Kidney epithelial cell (primary cell): ENCODE measurements at regions not wholly inside any gene's neighbourhood (a gene's known extent, or its start where the extent isn't known, plus 50 kb on each side); places are given as distances from the start of the nearest gene placed in this dataset.

Experiments used
- DNase-seq: peaks from one replicate; pipeline ENCODE4 v3.0.0-alpha.2; 2010; ENCODE audit warnings: low read depth
- H3K27me3 ChIP-seq: 2 replicates; pipeline ENCODE4 v1.6.0; 2011; ENCODE audit warnings: low read length; ENCODE audit not compliant: control insufficient read depth, insufficient read depth
- H3K36me3 ChIP-seq: 2 replicates; pipeline ENCODE4 v1.5.1; 2011; ENCODE audit warnings: low read length; ENCODE audit not compliant: control insufficient read depth, insufficient read depth
- H3K4me3 ChIP-seq: 2 replicates; pipeline ENCODE4 v1.5.1; 2011; ENCODE audit warnings: low read depth, mild to moderate bottlenecking, control low read depth, low read length
- TF ChIP-seq, protein P1 (sequence below): IDR thresholded peaks from 2 replicates; pipeline ENCODE4 v1.5.1; 2011; ENCODE audit warnings: mild to moderate bottlenecking, moderate library complexity, low read length, control low read depth, inconsistent platforms; ENCODE audit not compliant: insufficient read depth, poor library complexity, severe bottlenecking

GRCh38 chr2:145265244-145265643 is 745.3 kb upstream of the ZEB2 start:
- Histone ChIP-seq H3K27me3 (no peaks in the 10 kb centered on the region), H3K36me3 (no peaks in the 10 kb centered on the region), H3K4me3 (no peak overlapping the region)
- TF ChIP-seq, protein P1, sequence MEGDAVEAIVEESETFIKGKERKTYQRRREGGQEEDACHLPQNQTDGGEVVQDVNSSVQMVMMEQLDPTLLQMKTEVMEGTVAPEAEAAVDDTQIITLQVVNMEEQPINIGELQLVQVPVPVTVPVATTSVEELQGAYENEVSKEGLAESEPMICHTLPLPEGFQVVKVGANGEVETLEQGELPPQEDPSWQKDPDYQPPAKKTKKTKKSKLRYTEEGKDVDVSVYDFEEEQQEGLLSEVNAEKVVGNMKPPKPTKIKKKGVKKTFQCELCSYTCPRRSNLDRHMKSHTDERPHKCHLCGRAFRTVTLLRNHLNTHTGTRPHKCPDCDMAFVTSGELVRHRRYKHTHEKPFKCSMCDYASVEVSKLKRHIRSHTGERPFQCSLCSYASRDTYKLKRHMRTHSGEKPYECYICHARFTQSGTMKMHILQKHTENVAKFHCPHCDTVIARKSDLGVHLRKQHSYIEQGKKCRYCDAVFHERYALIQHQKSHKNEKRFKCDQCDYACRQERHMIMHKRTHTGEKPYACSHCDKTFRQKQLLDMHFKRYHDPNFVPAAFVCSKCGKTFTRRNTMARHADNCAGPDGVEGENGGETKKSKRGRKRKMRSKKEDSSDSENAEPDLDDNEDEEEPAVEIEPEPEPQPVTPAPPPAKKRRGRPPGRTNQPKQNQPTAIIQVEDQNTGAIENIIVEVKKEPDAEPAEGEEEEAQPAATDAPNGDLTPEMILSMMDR, result no peak
- DNase-seq, result no peak

DNA sequence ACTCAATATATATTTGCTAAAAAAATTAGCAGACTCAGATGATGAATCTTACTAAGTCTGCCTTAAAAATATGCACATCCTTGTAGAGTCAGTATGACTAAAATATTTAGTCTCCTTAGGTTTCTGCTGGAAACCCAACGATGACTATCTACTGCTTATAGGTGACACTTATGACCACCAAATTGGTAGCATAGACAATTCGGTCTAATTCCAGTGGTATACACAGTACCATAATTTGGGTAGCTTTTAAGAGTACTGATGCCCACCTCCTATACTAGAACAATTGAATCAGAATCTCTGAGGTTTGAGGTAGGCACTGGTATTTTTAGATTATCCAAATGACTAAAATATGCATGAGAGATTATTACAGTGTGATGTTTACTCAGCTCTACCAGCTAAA is 740.8 kb upstream of the ZEB2 start:
- H3K4me3 ChIP-seq, result no peak overlapping the region
- TF ChIP-seq, protein P1, result no peak
- H3K27me3 ChIP-seq, result no peaks in the 10 kb centered on the region
- H3K36me3 ChIP-seq, result no peaks in the 10 kb centered on the region
- no peak for DNase-seq

- H3K27me3 ChIP-seq, result no peaks in the 10 kb centered on the region
- TF ChIP-seq, protein P1, result no peak
- no peak for DNase-seq
- no peaks in the 10 kb centered on the region for H3K36me3 ChIP-seq
- H3K4me3 ChIP-seq, result no peak overlapping the region
These were observed 740.2 kb upstream of the ZEB2 start for GRCh38 chr2:145260081-145260480.

- Histone ChIP-seq H3K4me3 (no peak overlapping the region), H3K27me3 (no peaks in the 10 kb centered on the region), H3K36me3 (no peaks in the 10 kb centered on the region)
- TF ChIP-seq, protein P1, result no peak
- DNase-seq, result peak; percentile 25
These were observed 739.1 kb upstream of the ZEB2 start for GRCh38 chr2:145258903-145259579.

GRCh38 chr2:145257931-145258330 is 738.0 kb upstream of the ZEB2 start:
- no peak overlapping the region for H3K4me3 ChIP-seq
- no peak for DNase-seq
- no peaks in the 10 kb centered on the region for H3K27me3 ChIP-seq
- TF ChIP-seq, protein P1, result no peak
- H3K36me3 ChIP-seq, result no peaks in the 10 kb centered on the region

DNA sequence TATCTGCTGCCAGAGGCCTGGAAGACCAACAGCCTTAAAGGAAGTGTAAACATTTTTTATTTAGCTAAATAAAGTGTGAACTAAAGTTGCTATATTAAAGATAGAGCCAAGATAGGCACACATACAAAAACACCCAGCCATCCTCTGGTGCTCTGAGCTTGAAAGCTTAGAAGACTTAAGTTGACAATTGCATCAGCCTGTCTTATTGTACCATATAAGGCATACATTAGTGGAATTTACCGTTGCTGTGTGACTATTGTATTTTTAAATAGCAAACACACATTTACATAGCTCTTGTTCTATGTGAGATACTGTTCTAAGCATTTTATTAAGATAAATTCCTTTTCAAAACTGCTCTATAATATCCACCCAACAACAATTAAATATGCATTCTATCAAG is 736.6 kb upstream of the ZEB2 start:
- Histone ChIP-seq H3K4me3 (no peak overlapping the region), H3K36me3 (no peaks in the 10 kb centered on the region), H3K27me3 (no peaks in the 10 kb centered on the region)
- DNase-seq, result no peak
- TF ChIP-seq, protein P1, result no peak
